Parathyroid adenoma (tissue), 2 donors: ENCODE measurements at regions not wholly inside any gene's neighbourhood (a gene's known extent, or its start where the extent isn't known, plus 50 kb on each side); places are given as distances from the start of the nearest gene placed in this dataset.

Source experiments
- H2AFZ ChIP-seq: fragments of 300-600 bp; sonication (generic); one replicate; pipeline ENCODE4 v1.7.0; 2017; ENCODE audit warnings: antibody characterized with exemption, mild to moderate bottlenecking
- H3K27ac ChIP-seq: fragments of 300-600 bp; sonication (generic); one replicate; pipeline ENCODE4 v1.7.0; 2017
- H3K27me3 ChIP-seq: fragments of 300-600 bp; sonication (generic); one replicate; pipeline ENCODE4 v1.7.0; 2017; ENCODE audit warnings: low read length; ENCODE audit not compliant: control insufficient read depth, insufficient read depth
- H3K36me3 ChIP-seq: fragments of 300-600 bp; sonication (generic); one replicate; pipeline ENCODE4 v1.7.0; 2017; ENCODE audit warnings: low read length; ENCODE audit not compliant: control insufficient read depth, insufficient read depth
- H3K4me1 ChIP-seq: fragments of 300-600 bp; sonication (generic); one replicate; pipeline ENCODE4 v1.7.0; 2017; ENCODE audit warnings: control low read depth
- H3K4me2 ChIP-seq: fragments of 300-600 bp; sonication (generic); one replicate; pipeline ENCODE4 v1.7.0; 2017; ENCODE audit warnings: low read length
- H3K4me3 ChIP-seq: fragments of 300-600 bp; sonication (generic); one replicate; pipeline ENCODE4 v1.7.0; 2017; ENCODE audit warnings: low read depth, low read length
- H3K79me2 ChIP-seq: fragments of 300-600 bp; sonication (generic); one replicate; pipeline ENCODE4 v1.7.0; 2017; ENCODE audit warnings: control low read depth
- H3K9ac ChIP-seq: fragments of 300-600 bp; sonication (generic); one replicate; pipeline ENCODE4 v1.7.0; 2017; ENCODE audit warnings: mild to moderate bottlenecking
- H3K9me3 ChIP-seq: fragments of 300-600 bp; sonication (generic); one replicate; pipeline ENCODE4 v1.7.0; 2017; ENCODE audit warnings: low read length; ENCODE audit not compliant: control insufficient read depth
- CTCF ChIP-seq: fragments of 300-600 bp; sonication (generic); IDR thresholded peaks from one replicate; pipeline ENCODE4 v1.7.0; 2017; ENCODE audit warnings: antibody characterized with exemption, mild to moderate bottlenecking
- donor health status: primary hyperparathyroidism.

GRCh38 chr6:20025681-20026080 is 186.6 kb downstream of the MBOAT1 start:
- H3K27me3 ChIP-seq, result no peaks in the 10 kb centered on the region
- no peak overlapping the region for H3K27ac ChIP-seq
- H3K36me3 ChIP-seq, result no peaks in the 10 kb centered on the region
- TF ChIP-seq CTCF, result no peak
- no peaks in the 10 kb centered on the region for H3K79me2 ChIP-seq
- H3K4me2 ChIP-seq, result no peak overlapping the region
- H3K9ac ChIP-seq, result no peak overlapping the region
- no peak overlapping the region for H3K4me3 ChIP-seq
- H3K9me3 ChIP-seq, result no peaks in the 10 kb centered on the region
- no peak overlapping the region for H2AFZ ChIP-seq
- H3K4me1 ChIP-seq, result peaks cover 10% of the 10 kb centered on the region

- Histone ChIP-seq H2AFZ (no peak overlapping the region), H3K4me2 (no peak overlapping the region), H3K9ac (no peak overlapping the region), H3K27ac (no peak overlapping the region), H3K36me3 (no peaks in the 10 kb centered on the region), H3K9me3 (no peaks in the 10 kb centered on the region), H3K4me1 (peaks cover 15% of the 10 kb centered on the region), H3K79me2 (no peaks in the 10 kb centered on the region), H3K27me3 (no peaks in the 10 kb centered on the region), H3K4me3 (no peak overlapping the region)
- TF ChIP-seq CTCF, result no peak
Measured at GRCh38 chr6:20028143-20028542, 184.1 kb downstream of the MBOAT1 start.

GRCh38 chr6:20028562-20028961 is 183.7 kb downstream of the MBOAT1 start:
- H3K27me3 ChIP-seq, result no peaks in the 10 kb centered on the region
- no peaks in the 10 kb centered on the region for H3K9me3 ChIP-seq
- no peaks in the 10 kb centered on the region for H3K79me2 ChIP-seq
- H3K4me1 ChIP-seq, result peaks cover 15% of the 10 kb centered on the region
- H3K4me3 ChIP-seq, result no peak overlapping the region
- no peak overlapping the region for H2AFZ ChIP-seq
- no peak overlapping the region for H3K27ac ChIP-seq
- H3K9ac ChIP-seq, result no peak overlapping the region
- no peak overlapping the region for H3K4me2 ChIP-seq
- no peak for TF ChIP-seq CTCF
- no peaks in the 10 kb centered on the region for H3K36me3 ChIP-seq

GRCh38 chr6:20029979-20030378 is 182.3 kb downstream of the MBOAT1 start:
- Histone ChIP-seq H2AFZ (no peak overlapping the region), H3K79me2 (no peaks in the 10 kb centered on the region), H3K27me3 (no peaks in the 10 kb centered on the region), H3K36me3 (no peaks in the 10 kb centered on the region), H3K27ac (no peak overlapping the region), H3K4me1 (peaks cover 15% of the 10 kb centered on the region), H3K9ac (no peak overlapping the region), H3K4me2 (no peak overlapping the region), H3K9me3 (no peaks in the 10 kb centered on the region), H3K4me3 (no peak overlapping the region)
- no peak for TF ChIP-seq CTCF

GRCh38 chr6:20031342-20031741 is 180.9 kb downstream of the MBOAT1 start:
- no peak overlapping the region for H3K9ac ChIP-seq

More at GRCh38 chr6:20031342-20031741, 180.9 kb downstream of the MBOAT1 start:
- Histone ChIP-seq H3K4me3 (no peak overlapping the region), H3K4me1 (peaks cover 15% of the 10 kb centered on the region), H2AFZ (no peak overlapping the region), H3K27ac (no peak overlapping the region), H3K36me3 (no peaks in the 10 kb centered on the region), H3K27me3 (no peaks in the 10 kb centered on the region), H3K9me3 (no peaks in the 10 kb centered on the region), H3K79me2 (no peaks in the 10 kb centered on the region), H3K4me2 (no peak overlapping the region)
- TF ChIP-seq CTCF, result no peak
